ENCODE measurements at regions not wholly inside any gene's neighbourhood (a gene's known extent, or its start where the extent isn't known, plus 50 kb on each side); places are given as distances from the start of the nearest gene placed in this dataset.
"Not testable (repeated sequence)": the region's sequence is repeated elsewhere in the genome, so short reads cannot be mapped to it uniquely, and the experiment has no call there.

- no peak for DNase-seq (ENCODE audit: low read depth in 2 of 2)
Measured at GRCh38 chr11:37223962-37224361, 625.9 kb upstream of the RAG2 start.

GRCh38 chr11:37203006-37203405 is 605.0 kb upstream of the RAG2 start:
- DNase-seq (ENCODE audit: low read depth in 2 of 2): no peak

- DNase-seq (ENCODE audit: low read depth in 2 of 2): no peak
Measured at GRCh38 chr11:37199082-37199481, 601.0 kb upstream of the RAG2 start.

GRCh38 chr11:37184326-37184725 is 586.3 kb upstream of the RAG2 start:
- DNase-seq (ENCODE audit: low read depth in 2 of 2): no peak

- DNase-seq (ENCODE audit: low read depth in 2 of 2): no peak
Measured at GRCh38 chr11:37182031-37182430, 584.0 kb upstream of the RAG2 start.

- DNase-seq (ENCODE audit: low read depth in 2 of 2): no peak
Measured at GRCh38 chr11:37177721-37178120, 579.7 kb upstream of the RAG2 start.

- DNase-seq (ENCODE audit: low read depth in 2 of 2): no peak
Measured at GRCh38 chr11:37171451-37171850, 573.4 kb upstream of the RAG2 start.

- no peak for DNase-seq (ENCODE audit: low read depth in 2 of 2)
Measured at GRCh38 chr11:37170311-37170710, 572.3 kb upstream of the RAG2 start.

- not testable (repeated sequence) for DNase-seq (ENCODE audit: low read depth in 2 of 2)
Measured at GRCh38 chr11:37145434-37145833, 547.4 kb upstream of the RAG2 start.

- DNase-seq (ENCODE audit: low read depth in 2 of 2): no peak
Measured at GRCh38 chr11:37142591-37142990, 544.6 kb upstream of the RAG2 start.

GRCh38 chr11:37141707-37142106 is 543.7 kb upstream of the RAG2 start:
- no peak for DNase-seq (ENCODE audit: low read depth in 2 of 2)

GRCh38 chr11:37135606-37136005 is 537.6 kb upstream of the RAG2 start:
- not testable (repeated sequence) for DNase-seq (ENCODE audit: low read depth in 2 of 2)

- DNase-seq (ENCODE audit: low read depth in 2 of 2): no peak
Measured at GRCh38 chr11:37134637-37135036, 536.6 kb upstream of the RAG2 start.

GRCh38 chr11:37124384-37124783 is 526.3 kb upstream of the RAG2 start:
- DNase-seq (ENCODE audit: low read depth in 2 of 2): no peak

GRCh38 chr11:37115963-37116362 is 517.9 kb upstream of the RAG2 start:
- no peak for DNase-seq (ENCODE audit: low read depth in 2 of 2)

GRCh38 chr11:37110385-37110784 is 512.3 kb upstream of the RAG2 start:
- no peak for DNase-seq (ENCODE audit: low read depth in 2 of 2)

- DNase-seq (ENCODE audit: low read depth in 2 of 2): no peak
Measured at GRCh38 chr11:37109286-37109585, 511.2 kb upstream of the RAG2 start.

- peak; percentile 26 to 31 for DNase-seq (ENCODE audit: low read depth in 2 of 2)
Measured at GRCh38 chr11:37108436-37109285, 510.6 kb upstream of the RAG2 start.

GRCh38 chr11:37107831-37108230 is 509.8 kb upstream of the RAG2 start:
- no peak for DNase-seq (ENCODE audit: low read depth in 2 of 2)

GRCh38 chr11:37107415-37107814 is 509.4 kb upstream of the RAG2 start:
- DNase-seq (ENCODE audit: low read depth in 2 of 2): no peak

GRCh38 chr11:37105427-37105826 is 507.4 kb upstream of the RAG2 start:
- peak; percentile 39 to 45 for DNase-seq (ENCODE audit: low read depth in 2 of 2)

GRCh38 chr11:37104380-37104779 is 506.3 kb upstream of the RAG2 start:
- DNase-seq (ENCODE audit: low read depth in 2 of 2): no peak

GRCh38 chr11:37100008-37100407 is 502.0 kb upstream of the RAG2 start:
- DNase-seq (ENCODE audit: low read depth in 2 of 2): no peak

- no peak for DNase-seq (ENCODE audit: low read depth in 2 of 2)
Measured at GRCh38 chr11:37092487-37092886, 494.5 kb upstream of the RAG2 start.
